Medulla oblongata (tissue), 1 donor: ENCODE measurements at regions not wholly inside any gene's neighbourhood (a gene's known extent, or its start where the extent isn't known, plus 50 kb on each side); places are given as distances from the start of the nearest gene placed in this dataset.

Experiments
- DNase-seq: peaks from one replicate; pipeline ENCODE4 v3.0.0-alpha.2; 2015; ENCODE audit errors: extremely low spot score

- DNase-seq, result peak; percentile 12
These were observed 51.9 kb upstream of the TSPAN11 start for GRCh38 chr12:30874455-30875321.

GRCh38 chr12:30870491-30871265 lies 55.9 kb upstream of the TSPAN11 start:
- no peak for DNase-seq

- no peak for DNase-seq
These were observed 59.1 kb upstream of the TSPAN11 start for GRCh38 chr12:30867415-30867814.

- DNase-seq, result no peak
These were observed 60.3 kb upstream of the TSPAN11 start for GRCh38 chr12:30866256-30866655.

- no peak for DNase-seq
These were observed 62.7 kb upstream of the TSPAN11 start for GRCh38 chr12:30863839-30864238.

- no peak for DNase-seq
These were observed 64.1 kb upstream of the TSPAN11 start for GRCh38 chr12:30862486-30862885.

- DNase-seq, result no peak
These were observed 67.3 kb upstream of the TSPAN11 start for GRCh38 chr12:30859226-30859625.

- DNase-seq, result no peak
These were observed 68.1 kb upstream of the TSPAN11 start for GRCh38 chr12:30858471-30858870.

GRCh38 chr12:30853561-30854133 lies 72.9 kb upstream of the TSPAN11 start:
- no peak for DNase-seq

GRCh38 chr12:30850684-30851083 lies 75.9 kb upstream of the TSPAN11 start:
- no peak for DNase-seq

GRCh38 chr12:30847259-30847658 lies 79.3 kb upstream of the TSPAN11 start:
- peak; percentile 41 for DNase-seq

- no peak for DNase-seq
These were observed 79.8 kb upstream of the TSPAN11 start for GRCh38 chr12:30846776-30847175.

GRCh38 chr12:30845676-30846075 lies 80.9 kb upstream of the TSPAN11 start:
- DNase-seq, result no peak

GRCh38 chr12:30843211-30843610 lies 83.3 kb upstream of the TSPAN11 start:
- no peak for DNase-seq

GRCh38 chr12:30840715-30841114 lies 85.8 kb upstream of the TSPAN11 start:
- DNase-seq, result no peak

- no peak for DNase-seq
These were observed 85.0 kb upstream of the CAPRIN2 start for GRCh38 chr12:30839643-30840220.

GRCh38 chr12:30837595-30837994 lies 82.8 kb upstream of the CAPRIN2 start:
- no peak for DNase-seq

GRCh38 chr12:30836656-30837445 lies 82.1 kb upstream of the CAPRIN2 start:
- DNase-seq, result no peak

GRCh38 chr12:30835216-30835615 lies 80.5 kb upstream of the CAPRIN2 start:
- DNase-seq, result no peak

GRCh38 chr12:30830751-30831150 lies 76.0 kb upstream of the CAPRIN2 start:
- no peak for DNase-seq

- DNase-seq, result no peak
These were observed 75.1 kb upstream of the CAPRIN2 start for GRCh38 chr12:30829876-30830275.
